ENCODE measurements at regions not wholly inside any gene's neighbourhood (a gene's known extent, or its start where the extent isn't known, plus 50 kb on each side); places are given as distances from the start of the nearest gene placed in this dataset.
A peak's percentile ranks its signal among the peaks of the same experiment; 100 is the strongest.
"Not testable (repeated sequence)": the region's sequence is repeated elsewhere in the genome, so short reads cannot be mapped to it uniquely, and the experiment has no call there.

DNA sequence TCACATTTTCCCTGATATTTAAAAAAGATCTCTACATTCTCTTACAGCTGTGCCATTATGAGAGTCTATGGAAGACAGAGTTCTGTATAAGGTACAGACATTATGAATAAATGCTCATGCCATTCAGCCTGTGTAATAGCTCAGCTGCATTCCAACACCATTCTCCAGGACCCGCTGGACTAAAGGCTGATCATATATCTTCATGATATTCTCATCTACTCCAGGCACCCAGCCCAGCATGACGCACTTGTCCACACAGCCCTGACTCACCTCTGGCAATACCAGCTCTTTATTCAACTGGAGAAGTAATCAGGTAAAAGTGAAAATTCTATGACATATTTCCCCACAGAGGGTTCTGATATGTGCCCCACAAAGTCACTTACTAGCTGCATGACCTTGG, 437.5 kb upstream of the FGF16 start:
- Histone ChIP-seq H3K4me1 (no peaks in the 10 kb centered on the region), H3K9me3 (no peaks in the 10 kb centered on the region), H3K36me3 (no peaks in the 10 kb centered on the region), H3K27ac (no peak overlapping the region), H3K4me3 (no peak overlapping the region), H3K27me3 (peaks cover 0 to 23% of the 10 kb centered on the region in 2 donors)
- TF ChIP-seq EP300 (IDR thresholded peaks at IDR 0.05) = no peak
- no peak for TF ChIP-seq POLR2A (IDR thresholded peaks at IDR 0.05)
- TF ChIP-seq, protein P1, sequence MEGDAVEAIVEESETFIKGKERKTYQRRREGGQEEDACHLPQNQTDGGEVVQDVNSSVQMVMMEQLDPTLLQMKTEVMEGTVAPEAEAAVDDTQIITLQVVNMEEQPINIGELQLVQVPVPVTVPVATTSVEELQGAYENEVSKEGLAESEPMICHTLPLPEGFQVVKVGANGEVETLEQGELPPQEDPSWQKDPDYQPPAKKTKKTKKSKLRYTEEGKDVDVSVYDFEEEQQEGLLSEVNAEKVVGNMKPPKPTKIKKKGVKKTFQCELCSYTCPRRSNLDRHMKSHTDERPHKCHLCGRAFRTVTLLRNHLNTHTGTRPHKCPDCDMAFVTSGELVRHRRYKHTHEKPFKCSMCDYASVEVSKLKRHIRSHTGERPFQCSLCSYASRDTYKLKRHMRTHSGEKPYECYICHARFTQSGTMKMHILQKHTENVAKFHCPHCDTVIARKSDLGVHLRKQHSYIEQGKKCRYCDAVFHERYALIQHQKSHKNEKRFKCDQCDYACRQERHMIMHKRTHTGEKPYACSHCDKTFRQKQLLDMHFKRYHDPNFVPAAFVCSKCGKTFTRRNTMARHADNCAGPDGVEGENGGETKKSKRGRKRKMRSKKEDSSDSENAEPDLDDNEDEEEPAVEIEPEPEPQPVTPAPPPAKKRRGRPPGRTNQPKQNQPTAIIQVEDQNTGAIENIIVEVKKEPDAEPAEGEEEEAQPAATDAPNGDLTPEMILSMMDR (IDR thresholded peaks at IDR 0.05) = no peak
- WGBS, 2 donors = 20 to 34% methylated on average over 2 of the region's 2 CpGs
- no peak for DNase-seq (ENCODE audit: low spot score in 2 of 2)

DNA sequence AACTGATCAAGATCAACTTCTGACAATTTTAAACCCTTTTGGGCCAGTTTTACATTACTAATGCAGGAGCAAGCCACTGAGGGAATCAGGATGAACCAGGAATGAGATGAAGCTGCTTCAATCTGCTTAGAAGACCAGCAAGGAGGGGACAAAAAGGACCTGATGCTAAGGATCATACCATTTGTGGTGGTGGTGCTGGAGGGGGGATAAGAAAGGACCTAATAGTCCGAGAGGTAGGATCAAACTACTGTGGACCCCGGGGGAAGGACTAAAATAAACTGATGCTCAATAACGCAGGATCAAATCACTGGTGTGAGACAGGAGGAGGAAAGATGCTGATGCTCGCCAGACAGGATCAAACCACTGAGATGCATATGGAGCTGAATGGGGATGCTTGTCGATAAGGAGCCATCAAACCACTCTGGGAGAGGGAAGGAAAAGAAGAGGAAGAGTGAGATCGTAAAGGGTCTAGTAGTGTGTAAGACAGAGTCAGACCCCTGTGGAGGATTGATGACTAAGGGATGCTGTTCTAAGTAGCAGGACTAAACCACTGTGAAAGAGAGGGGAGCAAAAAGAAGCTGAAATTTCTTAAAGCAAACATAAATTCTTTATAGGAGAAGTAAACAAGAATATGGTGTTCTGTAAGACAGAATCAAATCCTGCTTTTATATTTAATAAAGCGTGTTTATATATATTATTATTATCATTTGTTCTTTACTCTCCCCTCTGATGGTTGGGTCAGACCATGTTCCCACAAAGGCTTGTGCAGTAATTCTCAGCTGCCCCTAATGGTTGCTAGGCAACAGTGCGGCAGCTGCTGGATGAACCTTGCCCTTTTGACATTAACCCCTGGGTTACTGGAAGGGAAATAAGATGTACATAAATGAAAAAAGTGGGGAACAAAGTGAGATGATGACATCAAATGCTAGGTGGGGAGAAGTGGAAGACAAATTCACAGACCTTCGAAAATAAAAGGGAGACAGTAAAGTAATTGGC, 432.5 kb upstream of the FGF16 start:
- Histone ChIP-seq H3K27ac (peak overlapping the region in 1 of 4 donors; percentile 64), H3K4me1 (no peaks in the 10 kb centered on the region), H3K36me3 (no peaks in the 10 kb centered on the region), H3K9me3 (no peaks in the 10 kb centered on the region), H3K27me3 (peaks cover 0 to 12% of the 10 kb centered on the region in 2 donors), H3K4me3 (no peak overlapping the region)
- no peak for DNase-seq (ENCODE audit: low spot score in 2 of 2)
- WGBS, 2 donors = 15 to 28% methylated on average over 9 of the region's 9 CpGs
- TF ChIP-seq EP300 (IDR thresholded peaks at IDR 0.05) (no peak), POLR2A (IDR thresholded peaks at IDR 0.05) (no peak)
- TF ChIP-seq, protein P1 (IDR thresholded peaks at IDR 0.05) = no peak

DNA sequence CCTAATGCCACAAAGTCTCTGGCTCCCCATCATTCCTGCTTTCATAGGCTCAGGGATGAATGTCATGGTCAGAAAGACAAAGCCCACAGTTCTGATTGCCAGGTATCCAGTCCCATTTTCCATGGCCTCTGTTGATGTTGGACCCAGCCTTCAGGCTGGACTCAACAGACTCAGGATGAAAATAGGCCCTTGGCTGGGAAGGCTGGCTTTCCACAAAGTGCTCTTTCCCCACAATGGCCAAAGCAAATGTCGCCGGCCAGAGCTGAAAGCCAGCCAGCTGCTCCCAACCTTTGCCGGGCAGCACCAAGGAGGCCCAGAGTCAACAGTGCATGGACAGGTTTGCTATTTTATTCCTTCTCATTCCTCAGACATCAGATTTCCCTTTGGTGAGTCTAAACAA, 430.1 kb upstream of the FGF16 start:
- DNase-seq (ENCODE audit: low spot score in 2 of 2) = no peak
- H3K27ac ChIP-seq = no peak overlapping the region
- no peaks in the 10 kb centered on the region for H3K4me1 ChIP-seq
- no peaks in the 10 kb centered on the region for H3K27me3 ChIP-seq
- TF ChIP-seq EP300 (IDR thresholded peaks at IDR 0.05) (no peak), POLR2A (IDR thresholded peaks at IDR 0.05) (no peak)
- TF ChIP-seq, protein P1 (IDR thresholded peaks at IDR 0.05) = no peak
- no peaks in the 10 kb centered on the region for H3K36me3 ChIP-seq
- 77 to 79% methylated on average over 2 to 3 of the region's 3 CpGs for WGBS, 2 donors
- no peaks in the 10 kb centered on the region for H3K9me3 ChIP-seq
- no peak overlapping the region for H3K4me3 ChIP-seq

DNA sequence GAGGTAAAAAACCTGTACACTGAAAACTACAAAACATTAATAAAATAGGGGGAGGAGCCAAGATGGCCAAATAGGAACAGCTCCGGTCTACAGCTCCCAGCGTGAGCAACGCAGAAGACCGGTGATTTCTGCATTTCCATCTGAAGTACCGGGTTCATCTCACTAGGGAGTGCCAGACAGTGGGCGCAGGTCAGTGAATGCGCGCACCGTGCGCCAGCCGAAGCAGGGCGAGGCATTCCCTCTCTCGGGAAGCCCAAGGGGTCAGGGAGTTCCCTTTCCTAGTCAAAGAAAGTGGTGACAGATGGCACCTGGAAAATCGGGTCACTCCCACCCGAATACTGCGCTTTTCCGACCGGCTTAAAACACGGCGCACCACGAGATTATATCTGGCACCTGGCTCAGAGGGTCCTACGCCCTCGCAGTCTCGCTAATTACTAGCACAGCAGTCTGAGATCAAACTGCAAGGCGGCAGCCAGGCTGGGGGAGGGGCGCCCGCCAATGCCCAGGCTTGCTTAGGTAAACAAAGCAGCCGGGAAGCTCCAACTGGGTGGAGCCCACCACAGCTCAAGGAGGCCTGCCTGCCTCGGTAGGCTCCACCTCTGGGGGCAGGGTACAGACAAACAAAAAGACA, 400.9 kb upstream of the FGF16 start:
- peak overlapping the region in 2 of 4 donors; percentile 12 to 41 for H3K4me3 ChIP-seq
- DNase-seq (ENCODE audit: low spot score in 2 of 2); H3K36me3 ChIP-seq; H3K4me1 ChIP-seq; H3K27me3 ChIP-seq; H3K9me3 ChIP-seq; H3K27ac ChIP-seq: not testable (repeated sequence)
- WGBS, 2 donors = 3 to 46% methylated on average over 9 to 29 of the region's 29 CpGs

DNA sequence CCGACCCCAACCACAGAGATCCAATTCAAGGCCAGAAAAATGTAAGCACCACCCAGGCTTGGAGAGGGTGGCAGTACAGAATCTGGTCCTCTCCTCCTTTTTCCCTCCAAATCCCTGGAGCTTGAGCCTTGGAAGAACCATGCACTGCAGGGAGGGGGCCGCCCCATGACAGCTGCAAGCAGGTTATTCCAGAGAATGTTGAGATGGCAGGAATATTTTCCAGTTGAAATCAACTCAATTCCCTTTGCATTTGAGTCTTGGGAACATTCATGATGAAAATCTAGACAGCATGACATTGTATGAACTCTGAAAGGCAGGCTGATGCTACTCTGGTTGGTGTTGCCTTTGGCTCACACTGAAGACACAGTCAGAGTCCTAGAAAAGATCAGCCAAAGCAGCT, 386.6 kb upstream of the FGF16 start:
- no peak overlapping the region for H3K4me3 ChIP-seq
- H3K4me1 ChIP-seq = no peaks in the 10 kb centered on the region
- no peaks in the 10 kb centered on the region for H3K9me3 ChIP-seq
- no peak overlapping the region for H3K27ac ChIP-seq
- H3K27me3 ChIP-seq = no peaks in the 10 kb centered on the region
- DNase-seq (ENCODE audit: low spot score in 2 of 2) = no peak
- 55 to 83% methylated on average over 2 of the region's 2 CpGs for WGBS, 2 donors
- no peak for TF ChIP-seq EP300 (IDR thresholded peaks at IDR 0.05)
- no peak for TF ChIP-seq POLR2A (IDR thresholded peaks at IDR 0.05)
- TF ChIP-seq, protein P1 (IDR thresholded peaks at IDR 0.05) = no peak
- no peaks in the 10 kb centered on the region for H3K36me3 ChIP-seq

All from tibial nerve (tissue), 4 donors.